SIG-M5 treated with dmso at 0.1 percent for 504 hours (cell line): ENCODE measurements at regions not wholly inside any gene's neighbourhood (a gene's known extent, or its start where the extent isn't known, plus 50 kb on each side); places are given as distances from the start of the nearest gene placed in this dataset.

ENCODE experiments used
- DNase-seq: peaks from one replicate; lab custom pipeline; 2025; ENCODE audit not compliant: unreplicated experiment; lab: John Stamatoyannopoulos, UW

- DNase-seq: no peak
Measured at GRCh38 chr6:153790876-153791473, 248.1 kb upstream of the OPRM1 start.

GRCh38 chr6:153790048-153790447, 249.0 kb upstream of the OPRM1 start:
- DNase-seq: peak; percentile 23

GRCh38 chr6:153787341-153787606, 251.8 kb upstream of the OPRM1 start:
- no peak for DNase-seq

GRCh38 chr6:153781306-153781705, 257.7 kb upstream of the OPRM1 start:
- DNase-seq: no peak

GRCh38 chr6:153780011-153780410, 259.0 kb upstream of the OPRM1 start:
- no peak for DNase-seq

- DNase-seq: no peak
Measured at GRCh38 chr6:153778216-153778615, 260.8 kb upstream of the OPRM1 start.

GRCh38 chr6:153771577-153771976, 267.5 kb upstream of the OPRM1 start:
- DNase-seq: no peak

GRCh38 chr6:153767127-153767526, 271.9 kb upstream of the OPRM1 start:
- DNase-seq: no peak

GRCh38 chr6:153758516-153758915, 280.5 kb upstream of the OPRM1 start:
- no peak for DNase-seq

GRCh38 chr6:153735761-153736160, 303.3 kb upstream of the OPRM1 start:
- DNase-seq: no peak

GRCh38 chr6:153729189-153729588, 309.9 kb upstream of the OPRM1 start:
- DNase-seq: no peak

GRCh38 chr6:153727885-153728284, 311.2 kb upstream of the OPRM1 start:
- no peak for DNase-seq

GRCh38 chr6:153725456-153725855, 313.6 kb upstream of the OPRM1 start:
- DNase-seq: no peak

GRCh38 chr6:153720732-153721131, 318.3 kb upstream of the OPRM1 start:
- DNase-seq: no peak

- no peak for DNase-seq
Measured at GRCh38 chr6:153705429-153705828, 333.6 kb upstream of the OPRM1 start.

GRCh38 chr6:153702671-153703070, 336.4 kb upstream of the OPRM1 start:
- DNase-seq: no peak

GRCh38 chr6:153698637-153699036, 340.4 kb upstream of the OPRM1 start:
- no peak for DNase-seq

- DNase-seq: no peak
Measured at GRCh38 chr6:153698001-153698400, 341.0 kb upstream of the OPRM1 start.

GRCh38 chr6:153677522-153677921, 361.5 kb upstream of the OPRM1 start:
- DNase-seq: no peak

GRCh38 chr6:153673750-153674149, 365.3 kb upstream of the OPRM1 start:
- no peak for DNase-seq

- no peak for DNase-seq
Measured at GRCh38 chr6:153673225-153673624, 365.8 kb upstream of the OPRM1 start.

GRCh38 chr6:153670403-153671026, 368.5 kb upstream of the OPRM1 start:
- no peak for DNase-seq

- no peak for DNase-seq
Measured at GRCh38 chr6:153668758-153669157, 370.3 kb upstream of the OPRM1 start.
